H1 (cell line): ENCODE measurements at regions not wholly inside any gene's neighbourhood (a gene's known extent, or its start where the extent isn't known, plus 50 kb on each side); places are given as distances from the start of the nearest gene placed in this dataset.
A peak's percentile ranks its signal among the peaks of the same experiment; 100 is the strongest.

ENCODE experiments used
- ASH2L ChIP-seq: fragments of 200-600, 300-600 bp; sonication (generic); IDR thresholded peaks from one replicate; pipeline ENCODE4 v1.7.1; 2017; ENCODE audit warnings: low read length
- BACH1 ChIP-seq: IDR thresholded peaks from 2 replicates; pipeline ENCODE4 v1.6.1; 2012; ENCODE audit warnings: low read length, improper control_type of control experiment
- CHD7 ChIP-seq: fragments of 300-600 bp; sonication (generic); IDR thresholded peaks from 2 replicates; pipeline ENCODE4 v1.7.1; 2012; ENCODE audit warnings: low read length, moderate library complexity, mild to moderate bottlenecking, inconsistent platforms; ENCODE audit not compliant: insufficient replicate concordance
- CTBP2 ChIP-seq: IDR thresholded peaks from 2 replicates; pipeline ENCODE4 v1.7.0; 2011; ENCODE audit warnings: borderline replicate concordance, mild to moderate bottlenecking, moderate library complexity, mixed read lengths, low read length; ENCODE audit not compliant: insufficient read depth, insufficient read length
- E2F6 ChIP-seq: IDR thresholded peaks from 2 replicates; pipeline ENCODE4 v1.6.1; 2012; ENCODE audit warnings: inconsistent platforms
- KDM5A ChIP-seq: fragments of 200-600 bp; IDR thresholded peaks from 2 replicates; pipeline ENCODE4 v1.7.1; 2012; ENCODE audit warnings: mild to moderate bottlenecking, low read length, inconsistent platforms, mixed read lengths
- NRF1 ChIP-seq: IDR thresholded peaks from 2 replicates; pipeline ENCODE4 v1.6.1; 2011; ENCODE audit warnings: mild to moderate bottlenecking, low read depth, low read length, improper control_type of control experiment
- POLR2A ChIP-seq, 2 experiments: IDR thresholded peaks; 1 replicate in 1 of 2; 2 replicates in 1 of 2; pipeline ENCODE4 v1.6.1; 2011; ENCODE audit warnings: low read depth in 2 of 2, low read length in 2 of 2, mild to moderate bottlenecking in 2 of 2; ENCODE audit errors: control extremely low read depth in 1 of 2
- POU5F1 ChIP-seq: IDR thresholded peaks from 2 replicates; pipeline ENCODE4 v1.6.1; 2011; ENCODE audit warnings: low read depth, mild to moderate bottlenecking, low read length, moderate library complexity
- RXRA ChIP-seq: IDR thresholded peaks from 2 replicates; pipeline ENCODE4 v1.6.1; 2011; ENCODE audit warnings: low read depth, mild to moderate bottlenecking, low read length, moderate library complexity; ENCODE audit not compliant: insufficient read depth

GRCh38 chr12:4025181-4026019 is 152.2 kb upstream of the PARP11 start (continued):
- TF ChIP-seq E2F6 (peak; percentile 71; the same call in 1 of the 2 replicates), NRF1 (no peak), KDM5A (no peak), BACH1 (no peak), POLR2A (IDR thresholded peaks at IDR 0.05; ENCODE audit: control extremely low read depth in 1 of 2, low read depth in 2 of 2, low read length in 2 of 2) (no peak), RXRA (0 out of 2 replicates have a peak, but pooled peaks have one; percentile 28), POU5F1 (0 out of 2 replicates have a peak, but pooled peaks have one; percentile 5), CHD7 (no peak), CTBP2 (peak; percentile 81), ASH2L (peak; percentile 85)
